Thoracic aorta (tissue), 2 donors: ENCODE measurements at regions not wholly inside any gene's neighbourhood (a gene's known extent, or its start where the extent isn't known, plus 50 kb on each side); places are given as distances from the start of the nearest gene placed in this dataset.

Source experiments
- ATAC-seq: fragments of 150-250 bp; one replicate; pipeline ENCODE4 v1.8.0; 2017; ENCODE audit warnings: low read depth; ENCODE audit not compliant: insufficient number of reproducible peaks, low FRiP score
- DNase-seq: peaks from one replicate; pipeline ENCODE4 v3.0.0-alpha.2; 2020; ENCODE audit warnings: low spot score
- H3K27ac ChIP-seq, 2 donors: fragments of 200-600 bp; sonication (generic); 1 replicate in 1 of 2; 2 replicates in 1 of 2; pipeline ENCODE4 v1.5.1; 2016; ENCODE audit warnings: mild to moderate bottlenecking in 2 of 2, moderate library complexity in 2 of 2
- H3K27me3 ChIP-seq: fragments of 200-600 bp; sonication (generic); replicated peaks from 2 replicates; pipeline ENCODE4 v1.6.0; 2016; ENCODE audit warnings: mild to moderate bottlenecking; ENCODE audit not compliant: insufficient read depth
- H3K36me3 ChIP-seq: fragments of 200-600 bp; sonication (generic); one replicate; pipeline ENCODE4 v1.5.1; 2016
- H3K4me1 ChIP-seq, 2 donors: fragments of 200-600 bp; sonication (generic); 1 replicate in 1 of 2; 2 replicates in 1 of 2; pipeline versions ENCODE4 v1.5.1 to v1.6.0; 2016; ENCODE audit warnings: low read depth in 2 of 2, mild to moderate bottlenecking in 1 of 2; ENCODE audit not compliant: control insufficient read depth in 1 of 2
- H3K4me3 ChIP-seq: fragments of 200-600 bp; sonication (generic); 2 replicates; pipeline ENCODE4 v1.5.1; 2016; ENCODE audit warnings: mild to moderate bottlenecking
- H3K9me3 ChIP-seq: fragments of 200-600 bp; sonication (generic); 2 replicates; pipeline ENCODE4 v1.5.1; 2016
- CTCF ChIP-seq: fragments of 200-600 bp; sonication (generic); IDR thresholded peaks from one replicate; pipeline ENCODE4 v1.5.1; 2019; ENCODE audit warnings: antibody characterized with exemption

DNA sequence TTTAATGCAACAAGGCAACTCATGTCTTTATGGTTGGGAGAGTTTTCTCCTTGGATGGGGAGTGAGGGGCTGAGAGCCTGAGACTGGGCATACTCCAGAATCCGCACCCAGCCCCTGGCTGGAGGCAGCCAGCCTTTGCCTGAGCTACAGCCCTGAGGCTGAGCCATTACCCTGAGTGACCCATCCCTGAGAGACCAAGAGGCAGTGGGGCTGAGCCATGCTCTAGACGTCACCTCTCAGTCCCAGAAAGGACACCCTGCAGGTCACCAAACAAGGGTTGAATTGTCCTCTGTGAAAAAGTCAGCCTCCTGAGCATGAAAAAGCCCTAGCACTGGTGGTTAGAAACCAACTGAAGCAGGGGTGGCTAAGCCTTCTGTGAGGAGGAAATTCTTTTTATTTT is 151.2 kb upstream of the GATB start:
- Histone ChIP-seq H3K27me3 (no peaks in the 10 kb centered on the region), H3K4me3 (no peak overlapping the region), H3K27ac (no peak overlapping the region), H3K4me1 (no peaks in the 10 kb centered on the region), H3K36me3 (no peaks in the 10 kb centered on the region), H3K9me3 (no peaks in the 10 kb centered on the region)
- DNase-seq (no peak), ATAC-seq (no peak)
- no peak for TF ChIP-seq CTCF

DNA sequence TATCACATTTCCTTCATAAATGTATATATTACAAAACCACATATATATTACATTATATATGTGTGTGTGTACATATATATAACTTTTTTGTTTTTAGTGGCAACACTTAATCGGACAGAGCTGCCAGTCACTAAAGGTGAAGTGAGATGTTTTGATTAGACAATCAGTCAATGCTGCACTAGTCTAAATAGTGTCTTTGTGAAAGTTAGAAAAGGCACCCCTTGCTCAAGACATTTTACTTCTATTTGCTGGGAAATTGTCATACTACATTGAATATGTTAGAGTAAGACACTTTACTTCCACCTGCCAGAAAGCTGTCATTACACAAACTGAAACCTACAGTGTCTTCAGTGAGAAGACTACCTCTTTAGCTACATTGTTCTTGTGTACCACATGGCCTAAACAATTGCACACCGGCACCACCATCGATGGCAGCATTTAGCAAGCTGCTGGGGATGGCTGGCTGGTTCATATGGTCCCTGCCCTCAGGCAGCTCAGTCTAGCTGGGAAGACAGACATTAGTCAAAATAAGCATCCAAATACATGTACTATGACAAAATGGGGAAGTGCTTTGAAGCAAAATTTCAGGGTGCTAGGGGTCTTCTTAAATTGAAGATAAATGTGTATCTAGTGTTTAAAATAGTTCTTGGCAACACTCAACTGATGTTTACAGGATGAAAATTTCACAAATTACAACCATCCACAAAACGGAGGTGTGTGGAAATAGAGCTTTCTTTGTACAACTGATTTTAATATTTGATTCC is 148.1 kb upstream of the GATB start:
- no peak for TF ChIP-seq CTCF
- Histone ChIP-seq H3K4me3 (no peak overlapping the region), H3K4me1 (no peaks in the 10 kb centered on the region), H3K27me3 (no peaks in the 10 kb centered on the region), H3K36me3 (no peaks in the 10 kb centered on the region), H3K27ac (no peak overlapping the region), H3K9me3 (no peaks in the 10 kb centered on the region)
- DNase-seq (no peak), ATAC-seq (no peak)

- ATAC-seq: no peak
- Histone ChIP-seq H3K36me3 (no peaks in the 10 kb centered on the region), H3K27ac (no peak overlapping the region), H3K27me3 (no peaks in the 10 kb centered on the region), H3K4me1 (no peaks in the 10 kb centered on the region), H3K9me3 (no peaks in the 10 kb centered on the region), H3K4me3 (no peak overlapping the region)
- DNase-seq: no peak
- TF ChIP-seq CTCF: no peak
Observed at GRCh38 chr4:151908201-151908600, 147.4 kb upstream of the GATB start.

GRCh38 chr4:151906438-151906837 is 145.6 kb upstream of the GATB start:
- Histone ChIP-seq H3K9me3 (no peaks in the 10 kb centered on the region), H3K27ac (no peak overlapping the region), H3K27me3 (no peaks in the 10 kb centered on the region), H3K4me3 (no peak overlapping the region), H3K4me1 (no peaks in the 10 kb centered on the region), H3K36me3 (no peaks in the 10 kb centered on the region)
- ATAC-seq (no peak), DNase-seq (no peak)
- TF ChIP-seq CTCF: no peak

- Histone ChIP-seq H3K27ac (no peak overlapping the region), H3K4me1 (no peaks in the 10 kb centered on the region), H3K36me3 (no peaks in the 10 kb centered on the region), H3K9me3 (no peaks in the 10 kb centered on the region), H3K4me3 (no peak overlapping the region), H3K27me3 (no peaks in the 10 kb centered on the region)
- TF ChIP-seq CTCF: no peak
- DNase-seq (no peak), ATAC-seq (no peak)
Observed at GRCh38 chr4:151905197-151905596, 144.4 kb upstream of the GATB start.
